ENCODE measurements at regions not wholly inside any gene's neighbourhood (a gene's known extent, or its start where the extent isn't known, plus 50 kb on each side); places are given as distances from the start of the nearest gene placed in this dataset.

GRCh38 chr13:78299832-78300623 is 303.3 kb downstream of the POU4F1 start:
- no peaks in the 10 kb centered on the region for H3K9me2 ChIP-seq (replicated peaks; ENCODE audit: low read depth, low read length)
- H3K4me3 ChIP-seq (ENCODE audit: low read length, poor library complexity, severe bottlenecking): no peak overlapping the region
- H4K20me1 ChIP-seq (ENCODE audit: insufficient read depth, low read length, poor library complexity, severe bottlenecking): no peaks in the 10 kb centered on the region
- no peaks in the 10 kb centered on the region for H3K36me3 ChIP-seq (ENCODE audit: insufficient read depth, low read length)
- no peaks in the 10 kb centered on the region for H3K79me2 ChIP-seq (ENCODE audit: insufficient read depth, low read length)
- no peak overlapping the region for H3K9ac ChIP-seq (ENCODE audit: low read depth, low read length, poor library complexity, severe bottlenecking)
- no peaks in the 10 kb centered on the region for H3K9me3 ChIP-seq (ENCODE audit: insufficient read depth, low read depth, low read length)
- H3K4me2 ChIP-seq (ENCODE audit: low read depth, low read length, poor library complexity, severe bottlenecking): no peak overlapping the region
- H3F3A ChIP-seq (ENCODE audit: low read depth): no peaks in the 10 kb centered on the region
- H3K4me1 ChIP-seq (ENCODE audit: insufficient read depth, low read length, poor library complexity, severe bottlenecking): no peaks in the 10 kb centered on the region
- H2AFZ ChIP-seq (ENCODE audit: low read length): no peak overlapping the region
- H3K27me3 ChIP-seq (ENCODE audit: insufficient read depth, low read length, poor library complexity, severe bottlenecking): no peaks in the 10 kb centered on the region
- no peak for TF ChIP-seq CTCF (conservative IDR thresholded peaks at IDR 0.05; ENCODE audit: low read length)

- no peak for TF ChIP-seq CTCF (conservative IDR thresholded peaks at IDR 0.05; ENCODE audit: low read length)
- no peak for TF ChIP-seq EZH2phosphoT487 (IDR thresholded peaks at IDR 0.05; ENCODE audit: borderline replicate concordance)
- Histone ChIP-seq H3K4me3 (ENCODE audit: low read length, poor library complexity, severe bottlenecking) (no peak overlapping the region), H3K9me3 (ENCODE audit: insufficient read depth, low read depth, low read length) (no peaks in the 10 kb centered on the region)
These were observed 304.7 kb downstream of the POU4F1 start for GRCh38 chr13:78298657-78299056.

GRCh38 chr13:78286748-78287147 is 316.6 kb downstream of the POU4F1 start:
- H3K36me3 ChIP-seq (ENCODE audit: insufficient read depth, low read length): no peaks in the 10 kb centered on the region
- no peak overlapping the region for H3K4me3 ChIP-seq (ENCODE audit: low read length, poor library complexity, severe bottlenecking)
- no peaks in the 10 kb centered on the region for H3K27me3 ChIP-seq (ENCODE audit: insufficient read depth, low read length, poor library complexity, severe bottlenecking)
- no peaks in the 10 kb centered on the region for H4K20me1 ChIP-seq (ENCODE audit: insufficient read depth, low read length, poor library complexity, severe bottlenecking)
- H3K4me1 ChIP-seq (ENCODE audit: insufficient read depth, low read length, poor library complexity, severe bottlenecking): no peaks in the 10 kb centered on the region
- H3K4me2 ChIP-seq (ENCODE audit: low read depth, low read length, poor library complexity, severe bottlenecking): no peak overlapping the region
- H3K9ac ChIP-seq (ENCODE audit: low read depth, low read length, poor library complexity, severe bottlenecking): no peak overlapping the region
- H2AFZ ChIP-seq (ENCODE audit: low read length): no peak overlapping the region
- H3K79me2 ChIP-seq (ENCODE audit: insufficient read depth, low read length): no peaks in the 10 kb centered on the region
- no peaks in the 10 kb centered on the region for H3F3A ChIP-seq (ENCODE audit: low read depth)
- TF ChIP-seq CTCF (conservative IDR thresholded peaks at IDR 0.05; ENCODE audit: low read length) (no peak), EZH2phosphoT487 (IDR thresholded peaks at IDR 0.05; ENCODE audit: borderline replicate concordance) (no peak)
- H3K9me3 ChIP-seq (ENCODE audit: insufficient read depth, low read depth, low read length): peaks cover 18% of the 10 kb centered on the region; the same call in 1 of the 2 replicates
- no peaks in the 10 kb centered on the region for H3K9me2 ChIP-seq (replicated peaks; ENCODE audit: low read depth, low read length)

More at GRCh38 chr13:78298657-78299056, 304.7 kb downstream of the POU4F1 start:
- Histone ChIP-seq H3K36me3 (ENCODE audit: insufficient read depth, low read length) (no peaks in the 10 kb centered on the region), H2AFZ (ENCODE audit: low read length) (no peak overlapping the region), H3F3A (ENCODE audit: low read depth) (no peaks in the 10 kb centered on the region), H3K79me2 (ENCODE audit: insufficient read depth, low read length) (no peaks in the 10 kb centered on the region), H3K9ac (ENCODE audit: low read depth, low read length, poor library complexity, severe bottlenecking) (no peak overlapping the region), H3K4me1 (ENCODE audit: insufficient read depth, low read length, poor library complexity, severe bottlenecking) (no peaks in the 10 kb centered on the region), H3K27me3 (ENCODE audit: insufficient read depth, low read length, poor library complexity, severe bottlenecking) (no peaks in the 10 kb centered on the region), H4K20me1 (ENCODE audit: insufficient read depth, low read length, poor library complexity, severe bottlenecking) (no peaks in the 10 kb centered on the region), H3K4me2 (ENCODE audit: low read depth, low read length, poor library complexity, severe bottlenecking) (no peak overlapping the region), H3K9me2 (replicated peaks; ENCODE audit: low read depth, low read length) (no peaks in the 10 kb centered on the region)

All from Loucy (cell line).